ENCODE measurements at regions not wholly inside any gene's neighbourhood (a gene's known extent, or its start where the extent isn't known, plus 50 kb on each side); places are given as distances from the start of the nearest gene placed in this dataset.

GRCh38 chr5:104659497-104659896 is 1096.9 kb upstream of the NUDT12 start:
- 57% methylated on average over 1 of the region's 1 CpG for WGBS
- no peak overlapping the region for H3K27ac ChIP-seq
- H3K9me3 ChIP-seq: no peaks in the 10 kb centered on the region
- H3K4me3 ChIP-seq: no peak overlapping the region
- no peaks in the 10 kb centered on the region for H3K4me1 ChIP-seq (replicated peaks)
- H3K27me3 ChIP-seq (replicated peaks; ENCODE audit: insufficient read depth): no peaks in the 10 kb centered on the region
- no peak for TF ChIP-seq POLR2A (IDR thresholded peaks at IDR 0.05)
- no peak for TF ChIP-seq CTCF (IDR thresholded peaks at IDR 0.05)
- TF ChIP-seq POLR2AphosphoS5 (IDR thresholded peaks at IDR 0.05): no peak
- intact Hi-C loops (cut with DNase I): no loop called here
- H3K36me3 ChIP-seq: no peaks in the 10 kb centered on the region
- no peak for DNase-seq (ENCODE audit: low spot score)

GRCh38 chr5:104652271-104652861 is 1089.8 kb upstream of the NUDT12 start:
- DNase-seq (ENCODE audit: low spot score): no peak
- 93% methylated on average over 5 of the region's 5 CpGs for WGBS
- H3K9me3 ChIP-seq: no peaks in the 10 kb centered on the region

GRCh38 chr5:104650313-104651055 is 1087.9 kb upstream of the NUDT12 start:
- 70% methylated on average over 3 of the region's 3 CpGs for WGBS
- DNase-seq (ENCODE audit: low spot score): no peak
- Histone ChIP-seq H3K4me1 (replicated peaks) (no peaks in the 10 kb centered on the region), H3K36me3 (no peaks in the 10 kb centered on the region), H3K27me3 (replicated peaks; ENCODE audit: insufficient read depth) (no peaks in the 10 kb centered on the region), H3K4me3 (no peak overlapping the region), H3K27ac (no peak overlapping the region), H3K9me3 (no peaks in the 10 kb centered on the region)
- intact Hi-C loops (cut with DNase I): no loop called here
- TF ChIP-seq CTCF (IDR thresholded peaks at IDR 0.05) (no peak), POLR2A (IDR thresholded peaks at IDR 0.05) (no peak), POLR2AphosphoS5 (IDR thresholded peaks at IDR 0.05) (no peak)

More at GRCh38 chr5:104652271-104652861, 1089.8 kb upstream of the NUDT12 start:
- Histone ChIP-seq H3K36me3 (no peaks in the 10 kb centered on the region), H3K4me3 (no peak overlapping the region), H3K27ac (no peak overlapping the region), H3K4me1 (replicated peaks) (no peaks in the 10 kb centered on the region), H3K27me3 (replicated peaks; ENCODE audit: insufficient read depth) (no peaks in the 10 kb centered on the region)
- TF ChIP-seq POLR2A (IDR thresholded peaks at IDR 0.05) (no peak), CTCF (IDR thresholded peaks at IDR 0.05) (no peak), POLR2AphosphoS5 (IDR thresholded peaks at IDR 0.05) (no peak)
- intact Hi-C loops (cut with DNase I): no loop called here

GRCh38 chr5:104646416-104646815 is 1083.8 kb upstream of the NUDT12 start:
- WGBS: 53% methylated on average over 3 of the region's 3 CpGs
- intact Hi-C loops (cut with DNase I): no loop called here
- DNase-seq (ENCODE audit: low spot score): no peak

More at GRCh38 chr5:104646416-104646815, 1083.8 kb upstream of the NUDT12 start:
- H3K36me3 ChIP-seq: no peaks in the 10 kb centered on the region
- H3K9me3 ChIP-seq: no peaks in the 10 kb centered on the region
- no peaks in the 10 kb centered on the region for H3K4me1 ChIP-seq (replicated peaks)
- H3K27me3 ChIP-seq (replicated peaks; ENCODE audit: insufficient read depth): no peaks in the 10 kb centered on the region
- H3K27ac ChIP-seq: no peak overlapping the region
- TF ChIP-seq POLR2A (IDR thresholded peaks at IDR 0.05) (no peak), CTCF (IDR thresholded peaks at IDR 0.05) (no peak), POLR2AphosphoS5 (IDR thresholded peaks at IDR 0.05) (no peak)
- H3K4me3 ChIP-seq: no peak overlapping the region
